OCI-LY1 (cell line): ENCODE measurements at regions not wholly inside any gene's neighbourhood (a gene's known extent, or its start where the extent isn't known, plus 50 kb on each side); places are given as distances from the start of the nearest gene placed in this dataset.

Experiments used
- H2AFZ ChIP-seq: fragments of 200-600 bp; sonication (generic), shearing (Covaris generic); 2 replicates; pipeline ENCODE4 v1.6.0; 2014; ENCODE audit warnings: antibody characterized with exemption, mild to moderate bottlenecking, low read length
- H3F3A ChIP-seq: fragments of 200-600 bp; sonication (generic), shearing (Covaris generic); 2 replicates; pipeline ENCODE4 v1.6.0; 2014; ENCODE audit warnings: mild to moderate bottlenecking, antibody characterized with exemption, low read length, moderate library complexity; ENCODE audit not compliant: insufficient read depth
- H3K27ac ChIP-seq: fragments of 200-600 bp; sonication (generic); 2 replicates; pipeline ENCODE4 v1.5.1; 2014; ENCODE audit warnings: low read length, mixed run types, mild to moderate bottlenecking, low read depth; ENCODE audit not compliant: poor library complexity, severe bottlenecking
- H3K27me3 ChIP-seq: fragments of 200-600 bp; sonication (generic); 2 replicates; pipeline ENCODE4 v1.6.0; 2014; ENCODE audit warnings: antibody characterized with exemption, mild to moderate bottlenecking, low read length, moderate library complexity; ENCODE audit not compliant: insufficient read depth
- H3K36me3 ChIP-seq: fragments of 200-600 bp; sonication (generic); 2 replicates; pipeline ENCODE4 v1.6.1; 2014; ENCODE audit warnings: mild to moderate bottlenecking, antibody characterized with exemption, low read length, moderate library complexity, mixed read lengths; ENCODE audit not compliant: insufficient read depth
- H3K4me1 ChIP-seq: fragments of 200-600 bp; sonication (generic); 2 replicates; pipeline ENCODE4 v1.5.1; 2014; ENCODE audit warnings: mild to moderate bottlenecking, low read length, moderate library complexity; ENCODE audit not compliant: insufficient read depth, severe bottlenecking
- H3K4me2 ChIP-seq: fragments of 200-600 bp; sonication (generic), shearing (Covaris generic); 2 replicates; pipeline ENCODE4 v1.6.1; 2014; ENCODE audit warnings: low read length
- H3K4me3 ChIP-seq: fragments of 200-600 bp; sonication (generic); 2 replicates; pipeline ENCODE4 v1.5.1; 2014; ENCODE audit warnings: low read length, low read depth, mild to moderate bottlenecking, mixed read lengths; ENCODE audit not compliant: poor library complexity, severe bottlenecking
- H3K79me2 ChIP-seq: fragments of 200-600 bp; shearing (Covaris generic); 2 replicates; pipeline ENCODE4 v1.6.1; 2016; ENCODE audit warnings: mixed run types, low read length, mixed read lengths; ENCODE audit not compliant: insufficient read depth
- H3K9ac ChIP-seq: fragments of 200-600 bp; sonication (generic), shearing (Covaris generic); 2 replicates; pipeline ENCODE4 v1.6.1; 2014; ENCODE audit warnings: mild to moderate bottlenecking, low read length, mixed read lengths
- H3K9me2 ChIP-seq: fragments of 200-600 bp; sonication (generic), shearing (Covaris generic); 2 replicates; pipeline ENCODE4 v1.6.1; 2014; ENCODE audit warnings: low read depth, mild to moderate bottlenecking, low read length, mixed read lengths
- H3K9me3 ChIP-seq: fragments of 200-600 bp; shearing (Covaris generic); 2 replicates; pipeline ENCODE4 v1.6.1; 2014; ENCODE audit warnings: low read length, mixed read lengths
- H4K20me1 ChIP-seq: fragments of 200-600 bp; sonication (generic), shearing (Covaris generic); 2 replicates; pipeline ENCODE4 v1.6.0; 2016; ENCODE audit warnings: mild to moderate bottlenecking, low read length; ENCODE audit not compliant: insufficient read depth
- EZH2 ChIP-seq: fragments of 200-600 bp; sonication (generic), shearing (Covaris generic); IDR thresholded peaks from 2 replicates; pipeline ENCODE4 v1.8.0; 2017; ENCODE audit warnings: borderline replicate concordance, mixed run types, mild to moderate bottlenecking, antibody characterized with exemption, low read length, moderate library complexity, mixed read lengths
- TF ChIP-seq, protein P1 (sequence below): fragments of 200-600 bp; sonication (generic), shearing (Covaris generic); IDR thresholded peaks from 2 replicates; pipeline ENCODE4 v1.5.1; 2017; ENCODE audit warnings: mild to moderate bottlenecking, antibody characterized with exemption, low read length, moderate library complexity, mixed read lengths

DNA sequence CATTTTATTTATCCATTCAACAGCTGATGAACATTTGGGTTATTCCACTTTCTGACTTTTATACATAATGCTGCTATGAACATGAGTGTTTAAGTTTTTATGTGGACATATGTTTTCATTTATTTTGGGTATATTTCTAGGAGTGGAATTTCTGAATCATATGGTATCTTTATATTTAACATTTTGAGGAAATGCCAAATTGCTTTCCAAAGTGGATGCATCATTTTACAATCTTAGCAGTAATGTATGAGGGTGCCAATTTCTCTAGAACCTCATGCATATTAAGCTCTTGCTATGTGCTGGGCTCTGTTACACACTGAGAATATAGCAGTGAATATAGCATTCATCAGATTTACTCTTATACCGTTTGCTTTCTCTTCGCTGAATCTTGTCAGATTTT lies 983.7 kb downstream of the STIM2 start:
- Histone ChIP-seq H3K4me1 (no peaks in the 10 kb centered on the region), H2AFZ (no peak overlapping the region), H3K9me2 (no peaks in the 10 kb centered on the region), H4K20me1 (no peaks in the 10 kb centered on the region), H3K36me3 (no peaks in the 10 kb centered on the region), H3K4me3 (no peak overlapping the region), H3K9me3 (no peaks in the 10 kb centered on the region), H3K4me2 (no peak overlapping the region), H3K79me2 (no peaks in the 10 kb centered on the region), H3K9ac (no peak overlapping the region), H3K27ac (no peak overlapping the region), H3K27me3 (no peaks in the 10 kb centered on the region), H3F3A (no peaks in the 10 kb centered on the region)
- no peak for TF ChIP-seq EZH2
- TF ChIP-seq, protein P1, sequence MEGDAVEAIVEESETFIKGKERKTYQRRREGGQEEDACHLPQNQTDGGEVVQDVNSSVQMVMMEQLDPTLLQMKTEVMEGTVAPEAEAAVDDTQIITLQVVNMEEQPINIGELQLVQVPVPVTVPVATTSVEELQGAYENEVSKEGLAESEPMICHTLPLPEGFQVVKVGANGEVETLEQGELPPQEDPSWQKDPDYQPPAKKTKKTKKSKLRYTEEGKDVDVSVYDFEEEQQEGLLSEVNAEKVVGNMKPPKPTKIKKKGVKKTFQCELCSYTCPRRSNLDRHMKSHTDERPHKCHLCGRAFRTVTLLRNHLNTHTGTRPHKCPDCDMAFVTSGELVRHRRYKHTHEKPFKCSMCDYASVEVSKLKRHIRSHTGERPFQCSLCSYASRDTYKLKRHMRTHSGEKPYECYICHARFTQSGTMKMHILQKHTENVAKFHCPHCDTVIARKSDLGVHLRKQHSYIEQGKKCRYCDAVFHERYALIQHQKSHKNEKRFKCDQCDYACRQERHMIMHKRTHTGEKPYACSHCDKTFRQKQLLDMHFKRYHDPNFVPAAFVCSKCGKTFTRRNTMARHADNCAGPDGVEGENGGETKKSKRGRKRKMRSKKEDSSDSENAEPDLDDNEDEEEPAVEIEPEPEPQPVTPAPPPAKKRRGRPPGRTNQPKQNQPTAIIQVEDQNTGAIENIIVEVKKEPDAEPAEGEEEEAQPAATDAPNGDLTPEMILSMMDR, result no peak

DNA sequence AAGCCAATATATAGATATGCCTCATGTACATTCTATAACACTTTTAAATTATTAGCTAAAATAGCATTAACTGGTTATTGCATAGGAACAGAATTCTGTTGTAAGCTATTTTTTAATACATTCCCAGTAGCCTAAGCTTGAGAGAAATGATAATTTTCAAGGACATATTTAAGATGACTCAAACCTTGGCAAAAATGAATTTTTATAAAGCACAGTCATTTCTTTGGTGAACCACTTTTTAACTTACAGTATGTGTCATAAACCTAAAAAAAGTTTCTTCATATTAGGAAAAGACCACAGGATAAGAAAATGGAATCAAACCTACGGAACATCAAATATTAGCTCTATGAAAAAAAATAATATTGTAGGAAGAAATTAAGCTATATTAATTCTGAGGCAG lies 986.3 kb downstream of the STIM2 start:
- Histone ChIP-seq H3K9ac (no peak overlapping the region), H3K27ac (no peak overlapping the region), H3K27me3 (no peaks in the 10 kb centered on the region), H3K9me3 (no peaks in the 10 kb centered on the region), H3K4me1 (no peaks in the 10 kb centered on the region), H3F3A (no peaks in the 10 kb centered on the region), H2AFZ (no peak overlapping the region), H3K4me2 (no peak overlapping the region), H4K20me1 (no peaks in the 10 kb centered on the region), H3K9me2 (no peaks in the 10 kb centered on the region), H3K36me3 (no peaks in the 10 kb centered on the region), H3K4me3 (no peak overlapping the region), H3K79me2 (no peaks in the 10 kb centered on the region)
- TF ChIP-seq, protein P1, result no peak
- TF ChIP-seq EZH2, result no peak

DNA sequence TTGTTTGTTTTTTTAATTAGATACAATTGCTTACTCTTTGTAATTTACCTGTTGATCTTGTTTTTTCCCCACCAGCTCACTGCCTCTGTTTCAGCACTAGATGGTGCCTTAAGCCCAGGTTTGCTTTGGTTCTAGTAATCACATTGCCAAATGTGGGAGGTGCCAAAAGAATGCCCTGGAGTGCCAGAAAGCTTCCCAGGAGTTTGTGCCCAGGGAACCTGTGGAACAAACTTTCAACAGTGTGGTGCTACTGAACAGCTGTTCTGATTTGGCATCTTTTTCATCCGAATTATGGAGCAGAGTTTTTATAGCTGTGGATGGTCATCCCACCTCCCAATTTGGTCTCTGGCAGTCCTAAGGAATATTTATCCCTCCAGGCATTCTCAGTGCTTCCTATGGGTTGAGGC lies 1000.7 kb downstream of the STIM2 start:
- no peak for TF ChIP-seq EZH2
- TF ChIP-seq, protein P1, result peak; percentile 28; the same call in 1 of the 2 replicates
- Histone ChIP-seq H3K9me2 (no peaks in the 10 kb centered on the region), H4K20me1 (no peaks in the 10 kb centered on the region), H3K9ac (no peak overlapping the region), H3K79me2 (no peaks in the 10 kb centered on the region), H3K4me3 (no peak overlapping the region), H2AFZ (no peak overlapping the region), H3K4me2 (no peak overlapping the region), H3K4me1 (no peaks in the 10 kb centered on the region), H3K9me3 (no peaks in the 10 kb centered on the region), H3F3A (no peaks in the 10 kb centered on the region), H3K36me3 (no peaks in the 10 kb centered on the region), H3K27me3 (no peaks in the 10 kb centered on the region), H3K27ac (no peak overlapping the region)
